ENCODE measurements at regions not wholly inside any gene's neighbourhood (a gene's known extent, or its start where the extent isn't known, plus 50 kb on each side); places are given as distances from the start of the nearest gene placed in this dataset.
"Not testable (repeated sequence)": the region's sequence is repeated elsewhere in the genome, so short reads cannot be mapped to it uniquely, and the experiment has no call there.

GRCh38 chr16:29274055-29275035 lies 132.2 kb downstream of the NPIPB11 start:
- not testable (repeated sequence) for DNase-seq

GRCh38 chr16:29273298-29274054 lies 133.0 kb downstream of the NPIPB11 start:
- DNase-seq = peak; percentile 59

- peak; percentile 98 for DNase-seq
Measured at GRCh38 chr16:29271721-29272675, 134.5 kb downstream of the NPIPB11 start.

GRCh38 chr16:29270923-29271322 lies 135.6 kb downstream of the NPIPB11 start:
- not testable (repeated sequence) for DNase-seq

- DNase-seq = not testable (repeated sequence)
Measured at GRCh38 chr16:29270033-29270432, 136.5 kb downstream of the NPIPB11 start.

- DNase-seq = peak; percentile 99
Measured at GRCh38 chr16:29269192-29269811, 137.2 kb downstream of the NPIPB11 start.

- DNase-seq = peak; percentile 95
Measured at GRCh38 chr16:29268785-29269191, 137.7 kb downstream of the NPIPB11 start.

GRCh38 chr16:29268348-29268747 lies 138.2 kb downstream of the NPIPB11 start:
- DNase-seq = not testable (repeated sequence)

GRCh38 chr16:29267891-29268290 lies 138.6 kb downstream of the NPIPB11 start:
- not testable (repeated sequence) for DNase-seq

GRCh38 chr16:29267055-29267619 lies 139.4 kb downstream of the NPIPB11 start:
- not testable (repeated sequence) for DNase-seq

GRCh38 chr16:29266612-29267011 lies 139.9 kb downstream of the NPIPB11 start:
- DNase-seq = peak; percentile 91

- peak; percentile 98 for DNase-seq
Measured at GRCh38 chr16:29265255-29265853, 141.2 kb downstream of the NPIPB11 start.

GRCh38 chr16:29264080-29264837 lies 142.3 kb downstream of the NPIPB11 start:
- not testable (repeated sequence) for DNase-seq

GRCh38 chr16:29262725-29263124 lies 143.8 kb downstream of the NPIPB11 start:
- not testable (repeated sequence) for DNase-seq

GRCh38 chr16:29261427-29262248 lies 144.9 kb downstream of the NPIPB11 start:
- not testable (repeated sequence) for DNase-seq

GRCh38 chr16:29260683-29261426 lies 145.7 kb downstream of the NPIPB11 start:
- not testable (repeated sequence) for DNase-seq

- not testable (repeated sequence) for DNase-seq
Measured at GRCh38 chr16:29259635-29260457, 146.7 kb downstream of the NPIPB11 start.
